Activated T-cell treated with anti-CD3 and anti-CD28 coated beads, Interleukin-2, amount 50 U/mL, for 72 hours (primary cell): ENCODE measurements at regions not wholly inside any gene's neighbourhood (a gene's known extent, or its start where the extent isn't known, plus 50 kb on each side); places are given as distances from the start of the nearest gene placed in this dataset.

Experiments used
- ATAC-seq, 2 donors: fragments of 150-1000 bp; cut with Tn5 transposase; replicated peaks in 1 of 2; 2 replicates each; pipeline ENCODE4 v1.10.0; 2021; ENCODE audit warnings: moderate library complexity in 2 of 2, mild to moderate bottlenecking in 1 of 2
- DNase-seq, 2 donors: peaks; one replicate each; pipeline ENCODE4 v3.0.0; 2021 to 2022; ENCODE audit warnings: mixed read lengths in 1 of 2
- H3K27ac Mint-ChIP-seq: one replicate; pipeline ENCODE4 v1.8.0; 2022; ENCODE audit warnings: mild to moderate bottlenecking, moderate library complexity, mixed read lengths
- H3K27me3 Mint-ChIP-seq: one replicate; pipeline ENCODE4 v1.8.0; 2022; ENCODE audit warnings: low read depth, mixed read lengths
- H3K36me3 Mint-ChIP-seq, 2 donors: one replicate each; pipeline ENCODE4 v1.8.0; 2022; ENCODE audit warnings: mixed read lengths in 2 of 2, mild to moderate bottlenecking in 1 of 2; ENCODE audit not compliant: insufficient read depth in 2 of 2
- H3K4me1 Mint-ChIP-seq: one replicate; pipeline ENCODE4 v1.8.0; 2022; ENCODE audit warnings: low read depth, mixed read lengths
- H3K4me3 Mint-ChIP-seq, 2 donors: one replicate each; pipeline ENCODE4 v1.8.0; 2022; ENCODE audit warnings: mild to moderate bottlenecking in 2 of 2, mixed read lengths in 2 of 2, moderate library complexity in 2 of 2
- H3K9me3 Mint-ChIP-seq, 2 donors: one replicate each; pipeline ENCODE4 v1.8.0; 2022; ENCODE audit warnings: mixed read lengths in 2 of 2

- no peak for DNase-seq
- ATAC-seq: no peak
- Mint-ChIP-seq H3K36me3 (peaks cover 0 to 4% of the 10 kb centered on the region in 2 donors), H3K9me3 (peaks cover 3 to 4% of the 10 kb centered on the region in 2 donors), H3K27ac (no peak overlapping the region), H3K27me3 (no peaks in the 10 kb centered on the region), H3K4me3 (no peak overlapping the region), H3K4me1 (no peaks in the 10 kb centered on the region)
Observed at GRCh38 chr19:5213667-5214066, 126.9 kb downstream of the PTPRS start.

- no peak overlapping the region for H3K27ac Mint-ChIP-seq
Observed at GRCh38 chr19:5212101-5212500, 128.5 kb downstream of the PTPRS start.

GRCh38 chr19:5211217-5211822 is 129.3 kb downstream of the PTPRS start:
- Mint-ChIP-seq H3K4me3 (no peak overlapping the region), H3K4me1 (no peaks in the 10 kb centered on the region), H3K27ac (no peak overlapping the region), H3K36me3 (peaks cover 0 to 4% of the 10 kb centered on the region in 2 donors), H3K27me3 (no peaks in the 10 kb centered on the region), H3K9me3 (peaks cover 3 to 4% of the 10 kb centered on the region in 2 donors)
- DNase-seq (no peak), ATAC-seq (no peak)

More at GRCh38 chr19:5212101-5212500, 128.5 kb downstream of the PTPRS start:
- peaks cover 0 to 4% of the 10 kb centered on the region in 2 donors for H3K36me3 Mint-ChIP-seq
- DNase-seq (no peak), ATAC-seq (no peak)
- no peaks in the 10 kb centered on the region for H3K4me1 Mint-ChIP-seq
- no peak overlapping the region for H3K4me3 Mint-ChIP-seq
- H3K27me3 Mint-ChIP-seq: no peaks in the 10 kb centered on the region
- peaks cover 3 to 4% of the 10 kb centered on the region in 2 donors for H3K9me3 Mint-ChIP-seq

DNA sequence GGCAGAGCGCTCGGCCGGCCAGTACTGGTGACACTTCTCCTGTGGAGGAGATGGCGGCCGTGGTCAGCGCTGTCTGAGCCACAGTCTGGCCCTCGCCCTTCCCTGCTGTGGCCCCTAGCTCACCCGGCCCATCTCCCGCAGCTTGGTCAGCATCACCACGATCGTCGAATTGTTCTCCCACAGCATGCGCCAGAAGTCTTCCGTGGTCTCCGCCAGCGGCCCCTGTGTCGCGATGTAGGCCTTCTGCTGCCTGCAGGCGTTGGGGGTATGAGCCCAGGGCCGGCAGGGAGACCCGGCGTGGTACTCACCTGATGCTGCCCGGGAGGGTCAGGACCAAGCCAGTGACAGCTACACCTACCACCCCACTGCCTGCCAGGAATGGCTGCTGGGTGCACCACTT is 130.1 kb downstream of the PTPRS start:
- Mint-ChIP-seq H3K4me3 (no peak overlapping the region), H3K9me3 (peaks cover 3 to 4% of the 10 kb centered on the region in 2 donors), H3K36me3 (peaks cover 0 to 4% of the 10 kb centered on the region in 2 donors), H3K4me1 (no peaks in the 10 kb centered on the region), H3K27me3 (no peaks in the 10 kb centered on the region), H3K27ac (no peak overlapping the region)
- no peak for DNase-seq
- ATAC-seq: no peak

- H3K36me3 Mint-ChIP-seq: peaks cover 0 to 5% of the 10 kb centered on the region in 2 donors
- no peak overlapping the region for H3K4me3 Mint-ChIP-seq
Observed at GRCh38 chr19:5207806-5208205, 132.8 kb downstream of the PTPRS start.

DNA sequence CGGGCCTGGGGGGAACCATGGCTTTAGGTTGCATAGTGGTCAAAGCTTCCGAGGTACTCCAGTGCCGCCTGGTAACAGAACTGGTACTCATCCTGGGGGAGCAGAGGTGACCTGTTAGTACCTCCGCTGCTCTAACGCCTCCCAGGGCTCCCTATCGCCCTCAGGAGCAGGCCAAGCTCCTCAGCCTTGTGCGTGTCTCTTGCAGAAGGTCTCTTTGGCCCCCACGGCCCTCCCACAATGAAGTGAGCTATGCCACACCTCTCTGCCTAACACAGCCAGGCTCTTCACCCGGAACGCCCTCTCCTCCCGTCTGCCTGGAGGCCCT is 133.9 kb downstream of the PTPRS start:
- ATAC-seq (no peak), DNase-seq (no peak)
- Mint-ChIP-seq H3K4me3 (no peak overlapping the region), H3K27me3 (no peaks in the 10 kb centered on the region), H3K4me1 (no peaks in the 10 kb centered on the region), H3K9me3 (peaks cover 5 to 7% of the 10 kb centered on the region in 2 donors), H3K27ac (no peak overlapping the region), H3K36me3 (peaks cover 0 to 7% of the 10 kb centered on the region in 2 donors)

More at GRCh38 chr19:5207806-5208205, 132.8 kb downstream of the PTPRS start:
- ATAC-seq (no peak), DNase-seq (no peak)
- Mint-ChIP-seq H3K27me3 (no peaks in the 10 kb centered on the region), H3K9me3 (peaks cover 3 to 7% of the 10 kb centered on the region in 2 donors), H3K27ac (no peak overlapping the region), H3K4me1 (no peaks in the 10 kb centered on the region)

- H3K4me3 Mint-ChIP-seq: no peak overlapping the region
- H3K27ac Mint-ChIP-seq: no peak overlapping the region
- no peak for DNase-seq
- no peak for ATAC-seq
- H3K36me3 Mint-ChIP-seq: peaks cover 0 to 8% of the 10 kb centered on the region in 2 donors
- H3K4me1 Mint-ChIP-seq: no peaks in the 10 kb centered on the region
- H3K9me3 Mint-ChIP-seq: peaks cover 5 to 8% of the 10 kb centered on the region in 2 donors
- H3K27me3 Mint-ChIP-seq: no peaks in the 10 kb centered on the region
Observed at GRCh38 chr19:5205937-5206750, 134.5 kb downstream of the PTPRS start.

GRCh38 chr19:5205381-5205780 is 135.2 kb downstream of the PTPRS start:
- H3K36me3 Mint-ChIP-seq: peaks cover 3 to 5% of the 10 kb centered on the region in 2 donors
- no peak for DNase-seq
- ATAC-seq: no peak
- peaks cover 5 to 10% of the 10 kb centered on the region in 2 donors for H3K9me3 Mint-ChIP-seq
- no peaks in the 10 kb centered on the region for H3K4me1 Mint-ChIP-seq
- H3K27me3 Mint-ChIP-seq: no peaks in the 10 kb centered on the region
- H3K4me3 Mint-ChIP-seq: no peak overlapping the region
- H3K27ac Mint-ChIP-seq: no peak overlapping the region

DNA sequence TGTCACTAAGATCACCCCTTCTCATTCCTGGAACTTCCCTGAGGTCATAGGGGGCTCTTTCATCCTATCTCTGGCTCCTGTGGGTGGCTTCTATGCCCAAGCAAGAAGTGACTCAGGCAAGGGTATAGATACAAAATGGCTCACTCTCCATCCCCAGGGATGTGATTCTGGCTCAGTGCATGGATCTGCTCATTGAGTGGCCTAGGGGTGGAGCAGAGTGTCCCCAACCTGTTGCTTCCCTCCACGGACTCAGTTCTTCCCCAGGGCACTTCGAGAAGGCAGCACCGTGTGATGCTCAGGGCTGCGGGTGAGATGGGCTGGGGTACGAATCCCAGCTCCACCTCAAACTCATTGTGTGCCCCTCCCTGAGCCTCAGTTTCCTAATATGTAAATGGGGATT is 136.4 kb downstream of the PTPRS start:
- Mint-ChIP-seq H3K27ac (no peak overlapping the region), H3K36me3 (peaks cover 3 to 5% of the 10 kb centered on the region in 2 donors), H3K4me1 (no peaks in the 10 kb centered on the region), H3K27me3 (no peaks in the 10 kb centered on the region), H3K9me3 (peaks cover 5 to 10% of the 10 kb centered on the region in 2 donors), H3K4me3 (no peak overlapping the region)
- ATAC-seq (no peak), DNase-seq (no peak)
